Renal pelvis (tissue), 1 donor: ENCODE measurements at regions not wholly inside any gene's neighbourhood (a gene's known extent, or its start where the extent isn't known, plus 50 kb on each side); places are given as distances from the start of the nearest gene placed in this dataset.
A peak's percentile ranks its signal among the peaks of the same experiment; 100 is the strongest.

Experiments
- DNase-seq: peaks from one replicate; pipeline ENCODE4 v3.0.0-alpha.2; 2013

DNA sequence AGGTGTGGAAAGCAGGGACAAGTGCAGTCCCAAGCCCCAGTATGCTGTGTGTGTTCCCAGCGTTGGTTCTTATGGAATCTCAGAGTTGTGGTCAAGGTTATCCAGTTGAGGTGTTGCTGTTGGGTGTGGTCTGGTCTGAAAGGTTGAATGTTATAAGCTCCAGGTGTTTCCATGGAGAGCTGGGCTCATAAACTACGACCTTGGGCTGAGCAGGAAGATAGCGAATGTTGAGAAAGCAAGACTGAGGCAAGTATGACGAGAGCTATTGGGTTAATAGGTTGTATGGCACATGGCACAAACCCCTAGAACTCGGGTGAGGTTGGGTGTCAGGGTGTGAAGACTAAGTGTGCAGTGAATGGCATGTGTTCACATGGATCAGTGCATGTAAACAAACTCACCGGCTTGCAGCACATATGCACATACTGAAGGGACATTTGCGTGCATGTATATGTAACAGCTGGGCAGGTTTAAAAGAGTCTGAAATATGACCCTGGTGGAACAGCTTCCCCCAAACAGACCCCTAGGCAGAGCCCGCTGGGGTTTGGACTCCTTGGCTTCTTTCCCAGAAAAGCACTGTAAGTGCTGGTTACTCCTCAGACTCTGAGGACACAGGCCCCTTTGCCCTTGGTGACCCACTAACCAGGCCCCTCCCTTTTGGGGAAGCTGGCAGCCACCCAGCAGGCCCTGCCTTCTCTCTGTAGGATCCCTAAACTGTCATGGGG lies 117.5 kb downstream of the NAV1 start:
- peak; percentile 77 for DNase-seq

DNA sequence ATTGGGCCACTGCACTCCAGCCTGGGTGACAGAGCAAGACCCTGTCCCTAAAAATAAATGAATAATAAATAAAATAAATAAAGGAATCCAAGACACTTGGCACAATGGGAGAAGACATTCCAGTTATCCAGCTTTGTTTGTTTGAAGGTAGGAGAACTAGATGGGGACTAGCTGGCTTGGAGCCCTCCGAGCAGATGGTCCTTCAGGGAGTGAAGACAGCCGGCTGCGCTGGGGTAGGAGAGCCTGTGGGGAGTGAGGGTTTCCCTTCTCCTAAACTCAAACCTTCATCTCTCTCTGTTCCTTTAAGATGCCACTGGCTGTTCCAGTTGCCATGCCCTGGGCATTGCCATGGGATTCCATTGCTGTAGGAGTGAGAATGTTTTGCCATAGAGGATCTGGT lies 120.6 kb downstream of the NAV1 start:
- no peak for DNase-seq

DNA sequence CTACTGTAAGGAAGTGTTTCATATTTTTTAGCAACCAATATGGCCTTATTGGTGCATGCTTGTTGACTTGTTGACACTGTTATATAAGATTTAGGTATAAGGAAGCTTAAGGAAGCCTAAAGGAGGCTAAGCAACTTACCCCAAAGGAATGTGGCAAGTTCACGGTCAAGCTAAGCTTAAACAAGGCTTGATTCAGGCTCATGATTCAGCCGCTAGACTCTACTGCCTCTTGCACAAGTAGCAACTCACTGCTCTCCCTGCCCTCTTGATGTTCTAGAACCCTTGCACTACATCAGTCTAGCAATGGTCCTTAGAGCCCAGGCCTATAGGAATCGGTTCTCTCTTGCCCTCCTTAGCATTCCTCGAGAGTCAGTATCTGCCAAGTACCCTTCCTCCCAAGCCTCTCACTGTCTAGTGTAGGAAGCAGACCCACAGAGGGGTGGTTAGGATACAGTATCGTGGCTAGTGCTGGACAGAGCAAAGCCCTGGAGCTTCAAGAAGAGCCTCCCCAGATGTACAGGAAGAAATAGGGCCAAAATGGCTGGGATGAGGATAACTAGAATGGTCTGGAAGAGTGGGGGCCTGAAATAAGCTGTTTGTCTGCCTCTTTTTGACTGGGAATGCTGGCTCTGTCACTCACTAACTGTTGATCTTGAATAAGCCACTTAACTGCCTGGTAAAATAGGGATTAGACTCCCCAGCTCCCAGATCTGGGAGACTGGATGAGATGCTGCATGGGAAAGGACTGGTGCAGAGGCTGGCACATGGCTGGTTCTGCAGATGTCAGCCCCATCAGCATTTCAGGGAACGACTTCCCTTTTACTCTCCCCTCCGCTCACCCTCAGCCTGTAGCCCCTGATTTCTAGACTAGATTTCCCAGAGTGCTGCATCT lies 122.2 kb downstream of the NAV1 start:
- no peak for DNase-seq

DNA sequence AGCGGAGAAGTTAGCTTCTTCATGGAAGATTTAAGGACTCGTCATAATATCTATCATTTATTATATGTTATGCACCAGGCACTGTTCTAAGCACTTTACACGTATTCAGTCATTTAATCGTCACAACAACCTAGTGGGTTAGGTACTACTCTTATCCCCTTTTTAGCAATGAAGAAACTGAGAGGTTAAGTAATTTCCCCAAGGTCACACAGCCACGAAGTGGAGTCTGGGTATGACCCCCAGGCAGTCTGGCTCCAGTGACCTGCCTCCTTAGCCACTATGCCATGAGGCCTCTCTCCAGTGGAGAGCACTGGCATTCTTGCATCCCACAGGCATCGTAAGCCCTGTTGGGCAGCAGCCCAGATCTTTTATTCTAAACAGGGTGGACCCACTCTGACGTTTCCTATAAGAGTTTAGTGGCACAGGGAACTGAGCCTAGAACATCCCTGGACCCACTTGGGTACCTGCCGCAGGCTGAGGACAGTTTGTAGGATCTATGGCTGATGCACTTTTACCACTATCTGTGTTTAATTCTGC lies 123.0 kb downstream of the NAV1 start:
- DNase-seq = no peak

DNA sequence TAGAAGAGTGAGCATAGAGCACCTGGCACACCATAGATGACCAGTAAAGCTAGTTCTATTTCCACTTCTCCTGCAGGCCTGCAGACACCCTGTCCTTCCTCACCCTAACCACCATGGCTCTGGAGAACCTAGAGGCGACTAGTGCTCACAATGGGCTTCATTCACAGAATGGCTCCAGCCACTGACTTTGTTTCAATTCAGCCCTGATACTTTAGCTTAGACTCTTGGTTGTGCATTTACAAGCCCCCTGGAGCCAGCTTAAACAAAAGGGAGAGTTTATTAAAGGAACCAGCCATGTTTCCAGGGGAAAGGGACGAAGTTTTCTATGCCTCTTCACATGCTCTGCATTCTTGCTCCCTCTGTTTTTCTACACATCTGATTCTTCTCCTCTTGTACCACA lies 123.7 kb downstream of the NAV1 start:
- no peak for DNase-seq

DNA sequence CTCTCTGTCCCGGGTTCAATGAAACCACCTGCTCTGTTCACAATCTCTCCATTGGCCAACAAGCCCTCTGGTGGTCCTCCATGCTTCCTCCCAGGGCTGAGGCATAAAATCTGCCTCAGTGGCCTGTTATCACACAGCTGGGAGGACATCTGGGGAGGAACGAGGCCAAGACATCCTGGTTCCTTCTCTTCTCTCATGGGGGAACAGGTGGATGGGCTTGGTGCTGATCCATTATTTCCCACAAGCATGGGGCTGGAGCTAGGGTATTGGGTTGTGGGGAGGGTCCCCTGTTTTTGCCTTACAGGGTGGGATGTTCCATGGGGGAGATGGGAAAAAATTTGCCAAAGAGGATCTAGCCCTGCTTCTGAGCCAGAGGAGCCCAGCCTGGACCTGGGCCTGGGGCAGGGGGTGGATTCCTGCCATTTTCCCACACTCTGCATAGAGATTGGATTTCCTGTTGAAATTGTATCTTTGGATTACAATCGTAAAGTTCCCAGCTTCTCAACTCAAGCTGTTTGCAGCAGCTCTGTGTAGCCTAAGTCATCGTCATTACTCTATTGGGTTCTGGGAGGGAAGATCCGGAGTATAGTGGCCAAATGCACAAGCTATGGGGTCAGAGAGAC lies 124.7 kb downstream of the NAV1 start:
- no peak for DNase-seq

DNA sequence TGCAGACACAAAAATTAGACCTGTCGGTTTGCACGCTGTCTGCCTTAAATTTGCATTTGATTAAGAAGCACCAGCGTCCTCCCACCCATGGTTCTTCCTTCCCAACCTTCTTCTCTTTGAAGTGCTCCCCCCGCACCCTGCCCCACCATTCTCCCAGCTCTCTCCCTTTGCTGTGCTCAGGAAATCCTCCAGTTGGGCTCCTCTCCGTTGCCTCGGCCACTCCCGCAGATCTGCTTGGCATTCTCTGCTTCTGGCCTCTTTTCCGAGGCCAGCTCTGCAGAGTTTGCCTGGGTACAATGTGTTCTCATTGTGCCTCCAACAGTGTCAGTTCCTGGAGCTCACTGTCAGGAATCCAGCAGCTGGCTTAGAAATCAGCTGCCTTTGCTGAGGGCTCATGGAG lies 126.1 kb downstream of the NAV1 start:
- no peak for DNase-seq

DNA sequence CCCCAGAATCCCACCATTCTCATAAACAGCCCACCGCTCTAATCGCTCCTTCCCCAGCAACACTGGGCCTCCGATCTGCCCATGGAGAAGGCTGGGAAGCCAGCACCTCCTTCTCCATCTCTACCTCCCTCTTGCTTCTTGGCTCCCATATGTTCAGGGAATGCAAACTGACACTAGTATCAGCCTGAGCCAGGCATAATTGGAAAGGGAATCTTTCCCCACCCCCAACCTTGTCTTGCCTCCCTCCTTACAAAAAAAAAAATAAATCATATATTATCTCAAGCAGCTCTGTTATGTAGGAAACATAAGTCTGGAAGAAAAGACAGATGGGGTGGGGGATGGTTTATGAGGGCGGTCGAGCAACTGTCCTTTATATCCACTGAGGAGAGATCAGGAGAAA lies 127.2 kb downstream of the NAV1 start:
- DNase-seq = no peak

DNA sequence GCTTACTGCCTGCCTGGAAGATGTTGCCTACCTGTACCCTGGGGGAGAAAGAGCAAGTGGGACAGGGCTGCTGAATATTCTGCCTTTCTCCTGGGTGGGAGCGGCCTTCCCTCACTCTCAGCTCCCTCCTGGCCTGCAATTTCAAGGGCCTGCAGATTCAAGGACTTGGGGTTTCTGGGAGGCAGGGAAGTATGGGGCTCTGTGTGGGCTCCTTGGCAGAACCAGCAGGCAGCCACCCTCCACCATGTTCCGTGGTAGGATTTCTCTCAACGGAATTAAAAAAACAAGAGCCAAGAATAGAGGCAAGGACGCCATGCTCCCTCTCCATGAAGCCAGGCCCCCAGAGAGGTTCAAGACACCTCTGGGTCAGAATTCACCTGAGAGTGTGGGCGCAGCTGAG lies 127.7 kb downstream of the NAV1 start:
- DNase-seq = no peak

DNA sequence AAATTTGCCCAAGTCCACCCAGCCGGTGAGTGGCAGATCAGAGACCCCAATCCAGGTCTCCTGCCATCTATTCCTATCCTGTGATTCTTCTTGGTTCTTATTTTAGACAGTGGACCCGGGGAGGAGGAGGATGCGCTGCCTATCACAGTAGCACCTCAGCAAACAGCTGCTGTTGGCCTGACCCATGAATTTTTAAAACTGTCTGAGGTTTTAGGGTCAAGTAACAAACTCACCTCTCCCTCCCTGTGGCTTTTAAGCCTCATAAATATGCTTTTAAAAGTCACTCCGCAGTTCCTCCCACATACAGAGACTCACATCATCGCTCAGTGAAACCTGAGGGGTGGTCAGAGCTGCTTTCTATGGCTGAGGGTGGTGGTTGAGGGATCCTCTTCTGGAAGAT lies 128.6 kb downstream of the NAV1 start:
- no peak for DNase-seq

DNA sequence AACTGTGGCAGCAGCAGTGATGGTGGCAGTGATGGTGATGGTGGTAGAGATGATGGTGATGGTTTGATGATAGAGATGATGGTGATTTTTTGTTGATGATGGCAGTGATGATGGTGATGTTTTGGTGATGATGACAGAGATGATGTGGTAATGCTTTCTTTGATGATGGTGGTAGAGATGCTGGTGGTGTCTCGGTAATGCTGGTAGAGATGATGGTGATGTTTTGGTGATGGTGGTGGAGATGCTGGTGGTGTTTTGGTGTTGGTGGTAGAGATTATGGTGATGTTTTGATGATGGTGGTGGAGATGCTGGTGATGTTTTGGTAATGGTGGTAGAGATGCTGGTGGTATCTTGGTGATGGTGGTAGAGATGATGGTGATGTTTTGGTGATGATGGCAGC lies 131.6 kb downstream of the NAV1 start:
- DNase-seq = no peak

DNA sequence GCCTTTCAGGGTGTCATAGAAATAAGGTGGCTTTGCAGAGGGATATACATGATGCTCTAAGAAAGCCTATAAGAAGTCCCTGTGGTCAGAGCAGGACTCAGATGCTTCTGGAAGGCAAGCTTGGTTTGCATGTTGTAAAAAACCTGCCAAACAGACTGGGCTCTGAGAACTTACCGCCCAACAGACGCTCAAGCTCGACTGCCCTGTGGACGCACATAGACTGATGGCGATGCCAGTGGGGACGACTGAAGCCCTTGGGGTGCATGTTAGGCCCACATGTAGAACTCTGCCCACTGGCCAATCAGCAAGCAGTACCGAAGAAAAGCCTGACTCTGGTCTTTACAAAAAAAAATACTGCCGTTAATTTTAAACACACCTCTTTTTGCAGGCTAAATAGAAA lies 133.8 kb downstream of the NAV1 start:
- DNase-seq = no peak

DNA sequence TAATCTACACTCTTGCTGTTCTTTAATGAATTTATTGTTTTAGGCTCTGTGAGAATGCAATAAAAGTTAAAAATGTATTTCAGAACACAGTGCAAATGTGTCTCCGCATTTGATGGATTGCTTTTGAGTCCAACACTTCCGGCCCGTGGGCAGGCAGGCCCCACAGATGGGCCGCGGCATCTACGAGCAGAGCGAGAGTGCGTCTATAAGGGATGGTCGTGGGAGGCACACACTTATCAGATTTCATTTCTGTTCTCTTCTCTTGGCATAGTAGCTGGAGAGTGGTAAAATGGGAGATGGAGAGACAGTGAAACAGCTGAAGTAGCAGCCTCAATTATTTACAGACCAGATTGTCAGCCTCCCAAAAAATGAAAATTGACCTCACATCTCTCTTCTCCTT lies 134.2 kb downstream of the NAV1 start:
- DNase-seq = no peak

DNA sequence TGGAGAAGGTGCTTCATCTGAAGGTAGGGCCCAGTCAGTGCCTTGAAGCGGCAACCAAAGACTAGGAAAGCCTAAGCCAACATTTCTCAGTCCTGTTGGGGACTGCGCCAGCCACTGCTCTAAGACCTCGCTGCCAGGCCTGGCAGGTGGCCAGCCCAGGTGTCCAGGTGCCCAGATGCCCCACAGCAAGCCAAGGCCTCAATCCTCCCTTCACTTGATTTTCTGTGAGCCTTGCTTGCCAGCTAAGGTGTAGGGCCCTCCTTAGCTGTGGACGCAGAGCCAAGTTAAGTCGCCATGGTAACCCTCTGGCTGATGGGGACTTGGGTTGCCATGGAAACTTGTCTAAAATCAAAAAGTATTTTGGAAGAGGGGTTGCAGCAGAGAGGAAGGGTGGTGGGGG lies 135.0 kb downstream of the NAV1 start:
- DNase-seq = no peak

DNA sequence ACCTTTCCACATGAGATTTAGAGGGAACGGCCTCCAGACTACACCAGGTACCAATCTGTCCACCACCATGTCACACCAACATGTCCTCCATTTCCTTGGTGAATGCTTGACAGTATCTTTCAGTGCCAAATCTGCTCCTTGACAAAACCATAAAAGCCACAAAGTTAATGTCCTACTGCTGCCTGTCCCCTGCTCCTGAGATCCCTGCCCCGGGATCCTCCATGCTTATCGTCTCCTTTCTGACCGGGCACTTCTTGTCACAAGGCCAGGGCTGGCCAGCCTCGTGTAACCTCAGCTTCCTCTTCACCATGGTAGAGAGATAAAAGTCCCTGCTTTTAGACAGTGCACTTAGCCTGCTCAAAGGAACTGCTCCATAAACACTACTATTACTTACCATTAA lies 136.2 kb downstream of the NAV1 start:
- no peak for DNase-seq

DNA sequence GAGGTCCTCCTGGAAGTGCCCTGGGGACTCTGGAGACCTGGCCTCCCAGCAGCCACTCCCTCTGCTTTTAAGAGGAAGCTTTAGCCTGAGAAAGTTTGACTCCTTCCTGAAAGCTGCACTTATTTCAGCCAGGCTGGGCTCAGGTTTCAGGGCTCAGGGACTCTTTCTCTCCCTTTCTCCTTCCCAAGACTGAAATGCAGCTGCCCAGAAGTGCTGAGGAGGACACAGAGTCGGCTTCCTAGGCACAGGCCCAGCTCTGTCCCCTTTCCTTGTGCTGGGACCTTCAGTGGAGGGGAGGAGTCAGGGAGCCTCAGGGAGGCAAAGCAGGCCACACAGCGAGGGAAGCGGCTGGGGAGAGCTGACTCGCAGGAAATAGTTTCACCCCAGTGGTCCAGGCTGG lies 137.3 kb downstream of the NAV1 start:
- DNase-seq = peak; percentile 43

DNA sequence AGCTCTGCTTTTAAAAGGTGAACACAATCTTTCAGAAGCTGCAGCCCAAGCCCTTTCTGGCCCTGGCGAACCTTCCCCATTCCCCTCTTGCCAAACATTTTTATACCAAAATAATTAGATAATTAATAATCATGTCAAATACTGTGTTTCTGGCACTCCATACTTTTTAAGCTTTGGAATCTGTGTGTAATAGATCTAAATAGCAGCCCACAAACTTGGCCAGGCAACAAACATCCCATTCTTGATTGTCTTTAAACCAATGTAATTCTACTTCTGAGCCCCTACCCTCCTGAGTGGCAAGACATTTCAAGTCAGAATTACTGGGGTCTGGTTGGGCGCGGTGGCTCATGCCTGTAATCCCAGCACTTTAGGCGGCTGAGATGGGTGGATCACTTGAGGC lies 137.7 kb downstream of the NAV1 start:
- no peak for DNase-seq

DNA sequence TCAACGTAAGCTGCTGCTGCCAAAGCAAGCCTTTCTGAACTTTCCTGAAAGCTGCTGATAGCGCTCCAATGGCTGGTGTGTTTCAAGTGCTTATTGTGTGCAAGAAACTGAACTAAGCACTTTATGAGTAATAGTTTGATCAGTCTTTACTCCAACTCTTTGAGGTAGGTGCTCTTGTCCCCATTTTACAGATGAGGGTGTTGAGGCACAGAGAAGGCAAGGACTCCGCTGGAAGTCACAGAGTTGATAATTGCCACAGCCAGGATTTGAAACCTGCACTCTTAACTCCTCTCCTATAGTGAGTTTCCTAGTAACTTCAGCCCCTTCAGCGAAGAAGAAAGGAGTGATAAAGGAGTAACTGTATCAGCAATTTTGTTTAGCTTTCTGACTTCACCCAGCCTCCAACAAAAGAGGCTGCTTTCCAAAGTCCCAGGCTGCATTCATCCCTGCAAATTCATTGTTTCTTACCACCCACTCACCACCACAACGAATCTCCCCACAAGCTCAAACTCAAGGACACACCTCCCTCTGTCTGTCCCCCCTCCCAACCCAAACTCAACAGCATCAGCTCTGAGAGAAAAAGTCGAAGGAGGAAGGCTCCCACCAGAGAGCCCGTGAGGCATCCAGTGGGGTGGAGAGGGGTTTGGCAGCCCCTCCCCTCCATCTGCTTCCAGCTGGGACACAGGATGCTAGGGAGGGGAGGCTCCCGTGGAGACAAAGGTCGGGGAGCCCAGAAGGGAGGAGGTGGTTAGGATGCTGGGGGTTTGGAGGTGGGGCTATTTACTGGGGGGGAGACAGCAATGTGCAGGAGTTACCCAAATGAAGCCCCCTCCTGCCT lies 139.6 kb downstream of the NAV1 start:
- peak; percentile 45 for DNase-seq

DNA sequence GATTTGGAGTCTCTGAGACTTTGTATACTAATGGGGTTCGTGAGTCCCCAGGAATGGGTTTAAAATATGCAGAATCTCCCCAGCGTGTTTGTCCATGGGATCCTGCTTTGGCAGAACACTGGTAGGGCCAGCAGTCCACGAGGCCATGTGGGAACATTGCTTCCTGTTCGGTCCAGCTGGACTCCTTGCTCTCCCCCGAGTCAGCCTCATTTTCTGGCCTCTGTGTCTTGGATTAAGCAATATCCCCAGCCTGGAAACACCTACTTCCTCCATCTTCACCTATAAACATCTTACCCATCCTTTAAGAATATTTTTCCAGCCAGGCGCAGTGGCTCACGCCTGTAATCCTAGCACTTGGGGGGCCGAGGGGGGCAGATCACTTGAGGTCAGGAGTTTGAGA lies 142.4 kb downstream of the NAV1 start:
- DNase-seq = no peak

DNA sequence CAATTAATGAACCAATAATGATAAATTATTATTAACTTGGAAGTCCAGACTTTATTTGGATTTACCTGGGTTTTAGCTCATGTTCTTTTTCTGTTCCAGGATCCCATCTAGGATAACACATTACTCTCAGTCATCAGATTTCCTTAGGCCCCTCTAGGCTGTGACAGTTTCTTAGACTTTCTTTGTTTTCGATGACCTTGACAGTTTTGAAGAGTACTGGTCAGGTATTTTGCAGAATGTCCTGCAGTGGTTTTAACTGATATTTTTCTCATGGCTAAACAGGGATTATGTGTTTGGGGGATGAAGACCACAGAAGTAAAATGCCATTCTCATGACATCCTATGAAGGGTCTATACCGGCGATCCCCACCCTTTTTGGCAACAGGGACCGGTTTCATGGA lies 144.0 kb downstream of the NAV1 start:
- no peak for DNase-seq

DNA sequence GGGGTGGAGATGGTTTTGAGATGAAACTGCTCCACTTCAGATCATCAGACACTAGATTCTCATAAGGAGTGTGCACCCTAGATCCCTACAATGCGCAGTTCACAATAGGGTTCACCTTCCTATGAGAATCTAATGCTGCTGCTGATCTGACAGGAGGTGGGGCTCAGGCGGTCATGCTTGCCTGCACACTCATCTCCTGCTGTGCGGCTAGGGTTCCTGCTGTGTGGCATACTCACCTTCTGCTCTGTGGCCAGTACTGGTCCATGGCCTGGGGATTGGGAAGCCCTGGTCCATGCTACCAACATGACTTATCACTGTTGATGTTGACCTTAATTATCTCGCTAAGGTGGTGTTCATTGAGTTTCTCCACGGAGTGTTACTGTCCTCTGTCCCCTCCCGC lies 144.5 kb downstream of the NAV1 start:
- DNase-seq = no peak

DNA sequence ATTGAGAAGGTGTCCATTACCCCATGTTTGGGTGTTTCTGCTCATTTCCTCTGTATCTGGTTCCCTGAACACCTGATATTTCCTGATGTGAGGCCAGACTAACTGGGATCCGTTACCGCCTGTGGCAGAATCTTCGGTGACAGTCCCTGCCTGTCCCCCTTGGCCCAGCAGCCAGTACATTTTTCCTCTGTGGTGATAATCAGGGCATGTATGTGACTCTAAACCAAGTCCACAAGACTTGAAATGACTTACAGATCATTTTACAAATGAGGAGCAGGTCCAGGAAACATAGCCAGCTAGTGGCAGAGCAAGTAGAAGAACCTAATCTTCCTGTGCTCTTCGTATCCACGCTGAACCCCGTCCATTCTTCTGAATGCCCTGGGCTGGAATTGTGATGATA lies 143.5 kb upstream of the IPO9 start:
- no peak for DNase-seq
